PC-3 (cell line): ENCODE measurements at regions not wholly inside any gene's neighbourhood (a gene's known extent, or its start where the extent isn't known, plus 50 kb on each side); places are given as distances from the start of the nearest gene placed in this dataset.
A peak's percentile ranks its signal among the peaks of the same experiment; 100 is the strongest.

Source experiments
- ATAC-seq: fragments of 200-7000 bp; cut with Tn5 transposase; 2 replicates; pipeline ENCODE4 v1.9.1; 2020; ENCODE audit warnings: mild to moderate bottlenecking, moderate library complexity
- BruUV-seq: library from RNA; stranded (reverse); fragments of 400-500 nt; replicated peaks from 2 replicates; lab custom pipeline; 2021; lab: Mats Ljungman, UMichigan
- CTCF ChIA-PET: fragments of 300-600 bp; sonication (Branson Sonifier 250); formaldehyde crosslinking; loops from one replicate; lab custom pipeline; 2022; ENCODE audit warnings: antibody characterized with exemption; lab: Charles Lee
- POLR2A ChIA-PET: fragments of 300-600 bp; sonication (Branson Sonifier 250); formaldehyde crosslinking; loops from one replicate; lab custom pipeline; 2022; ENCODE audit warnings: antibody characterized with exemption; ENCODE audit not compliant: unreplicated experiment; lab: Charles Lee
- DNase-seq: peaks from one replicate; pipeline ENCODE4 v3.0.0-alpha.2; 2015
- H2AFZ ChIP-seq: fragments of 300-600 bp; sonication (generic); 2 replicates; pipeline ENCODE4 v1.6.0; 2016; ENCODE audit warnings: antibody characterized with exemption, low read length
- H3F3A ChIP-seq: fragments of 300-600 bp; sonication (generic); one replicate; pipeline ENCODE4 v1.6.0; 2017; ENCODE audit warnings: antibody characterized with exemption, low read length, control low read depth, mild to moderate bottlenecking; ENCODE audit not compliant: unreplicated experiment
- H3K27ac ChIP-seq: fragments of 300-600 bp; sonication (generic); 2 replicates; pipeline ENCODE4 v1.5.1; 2016; ENCODE audit warnings: mild to moderate bottlenecking, low read length
- H3K27me3 ChIP-seq: fragments of 300-600 bp; sonication (generic); 2 replicates; pipeline ENCODE4 v1.6.1; 2016; ENCODE audit warnings: low read length, mixed read lengths
- H3K36me3 ChIP-seq: fragments of 300-600 bp; sonication (generic); 2 replicates; pipeline ENCODE4 v1.6.1; 2016; ENCODE audit warnings: low read depth, mixed run types, low read length, mixed read lengths
- H3K4me1 ChIP-seq: fragments of 300-600 bp; sonication (generic); 2 replicates; pipeline ENCODE4 v1.5.1; 2016; ENCODE audit warnings: low read length; ENCODE audit not compliant: insufficient read depth
- H3K4me2 ChIP-seq: fragments of 300-600 bp; sonication (generic); 2 replicates; pipeline ENCODE4 v1.6.0; 2016; ENCODE audit warnings: low read length
- H3K4me3 ChIP-seq: fragments of 300-600 bp; sonication (generic); 2 replicates; pipeline ENCODE4 v1.5.1; 2016; ENCODE audit warnings: mild to moderate bottlenecking, low read length, mixed read lengths
- H3K79me2 ChIP-seq: fragments of 300-600 bp; sonication (generic); 2 replicates; pipeline ENCODE4 v1.6.1; 2017; ENCODE audit warnings: low read length, mixed read lengths
- H3K9ac ChIP-seq: fragments of 300-600 bp; sonication (generic); 2 replicates; pipeline ENCODE4 v1.6.0; 2016; ENCODE audit warnings: mild to moderate bottlenecking, low read length
- H3K9me2 ChIP-seq: fragments of 300-600 bp; sonication (generic); replicated peaks from 2 replicates; pipeline ENCODE4 v1.6.1; 2016; ENCODE audit warnings: mixed run types, low read length, mixed read lengths
- H3K9me3 ChIP-seq: fragments of 300-600 bp; sonication (generic); 2 replicates; pipeline ENCODE4 v1.6.1; 2016; ENCODE audit warnings: low read length, mixed read lengths
- H4K20me1 ChIP-seq: fragments of 300-600 bp; sonication (generic); 2 replicates; pipeline ENCODE4 v1.6.1; 2016; ENCODE audit warnings: low read length, mixed read lengths
- EZH2 ChIP-seq: fragments of 300-600 bp; sonication (generic); IDR thresholded peaks from one replicate; pipeline ENCODE4 v1.6.1; 2017; ENCODE audit warnings: antibody characterized with exemption, mild to moderate bottlenecking, low read length; ENCODE audit not compliant: unreplicated experiment
- EZH2phosphoT487 ChIP-seq: fragments of 300-600 bp; sonication (generic); IDR thresholded peaks from 2 replicates; pipeline ENCODE4 v1.6.1; 2018; ENCODE audit warnings: mild to moderate bottlenecking, antibody characterized with exemption, low read length, borderline replicate concordance
- intact Hi-C: fragments of 100-400 bp; cut with micrococcal nuclease; formaldehyde crosslinking; loops from 2 replicates; pipeline ENCODE4 v1.9.0; 2023
- TF ChIP-seq, protein P1 (sequence below): fragments of 300-600 bp; sonication (generic); conservative IDR thresholded peaks from 2 replicates; pipeline ENCODE4 v1.5.1; 2017; ENCODE audit warnings: antibody characterized with exemption, low read depth, mild to moderate bottlenecking, low read length

DNA sequence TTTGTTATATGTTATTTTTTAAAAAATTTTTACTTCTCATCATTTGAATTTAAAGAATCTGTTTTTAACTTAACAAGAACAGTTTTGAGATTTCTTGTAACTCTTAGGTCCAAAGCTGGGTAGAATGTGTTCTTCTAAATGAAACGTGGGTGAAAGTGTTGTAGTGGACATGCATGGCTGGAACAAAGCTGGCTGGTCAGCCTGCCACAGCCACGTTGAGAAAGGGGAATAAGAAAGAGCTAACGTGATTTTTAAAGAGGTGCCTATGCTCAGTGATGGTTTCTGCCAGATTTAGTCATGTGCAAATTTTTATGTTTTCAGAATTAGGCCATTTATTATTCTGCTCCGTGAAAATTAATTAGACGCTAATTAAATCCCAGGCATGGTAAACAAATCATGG, 203.9 kb upstream of the COL3A1 start:
- H3K4me3 ChIP-seq = no peak overlapping the region
- ChIA-PET POLR2A (no interaction called here), CTCF (no interaction called here)
- H4K20me1 ChIP-seq = no peaks in the 10 kb centered on the region
- no peak for DNase-seq
- no peaks in the 10 kb centered on the region for H3K79me2 ChIP-seq
- BruUV-seq = no TSS peak
- no peak overlapping the region for H3K27ac ChIP-seq
- H3K9me3 ChIP-seq = no peaks in the 10 kb centered on the region
- intact Hi-C loops = loop anchor here (10.0 kb wide), 1 partner anchor 175 kb away; no protein-coding TSS in a partner anchor
- no peak overlapping the region for H2AFZ ChIP-seq
- TF ChIP-seq EZH2 (no peak), EZH2phosphoT487 (no peak)
- TF ChIP-seq, protein P1, sequence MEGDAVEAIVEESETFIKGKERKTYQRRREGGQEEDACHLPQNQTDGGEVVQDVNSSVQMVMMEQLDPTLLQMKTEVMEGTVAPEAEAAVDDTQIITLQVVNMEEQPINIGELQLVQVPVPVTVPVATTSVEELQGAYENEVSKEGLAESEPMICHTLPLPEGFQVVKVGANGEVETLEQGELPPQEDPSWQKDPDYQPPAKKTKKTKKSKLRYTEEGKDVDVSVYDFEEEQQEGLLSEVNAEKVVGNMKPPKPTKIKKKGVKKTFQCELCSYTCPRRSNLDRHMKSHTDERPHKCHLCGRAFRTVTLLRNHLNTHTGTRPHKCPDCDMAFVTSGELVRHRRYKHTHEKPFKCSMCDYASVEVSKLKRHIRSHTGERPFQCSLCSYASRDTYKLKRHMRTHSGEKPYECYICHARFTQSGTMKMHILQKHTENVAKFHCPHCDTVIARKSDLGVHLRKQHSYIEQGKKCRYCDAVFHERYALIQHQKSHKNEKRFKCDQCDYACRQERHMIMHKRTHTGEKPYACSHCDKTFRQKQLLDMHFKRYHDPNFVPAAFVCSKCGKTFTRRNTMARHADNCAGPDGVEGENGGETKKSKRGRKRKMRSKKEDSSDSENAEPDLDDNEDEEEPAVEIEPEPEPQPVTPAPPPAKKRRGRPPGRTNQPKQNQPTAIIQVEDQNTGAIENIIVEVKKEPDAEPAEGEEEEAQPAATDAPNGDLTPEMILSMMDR = no peak
- no peak for ATAC-seq
- H3F3A ChIP-seq = no peaks in the 10 kb centered on the region
- H3K36me3 ChIP-seq = no peaks in the 10 kb centered on the region
- peaks cover 12% of the 10 kb centered on the region for H3K4me1 ChIP-seq
- H3K27me3 ChIP-seq = no peaks in the 10 kb centered on the region
- no peak overlapping the region for H3K9ac ChIP-seq
- no peak overlapping the region for H3K4me2 ChIP-seq
- H3K9me2 ChIP-seq = no peaks in the 10 kb centered on the region

DNA sequence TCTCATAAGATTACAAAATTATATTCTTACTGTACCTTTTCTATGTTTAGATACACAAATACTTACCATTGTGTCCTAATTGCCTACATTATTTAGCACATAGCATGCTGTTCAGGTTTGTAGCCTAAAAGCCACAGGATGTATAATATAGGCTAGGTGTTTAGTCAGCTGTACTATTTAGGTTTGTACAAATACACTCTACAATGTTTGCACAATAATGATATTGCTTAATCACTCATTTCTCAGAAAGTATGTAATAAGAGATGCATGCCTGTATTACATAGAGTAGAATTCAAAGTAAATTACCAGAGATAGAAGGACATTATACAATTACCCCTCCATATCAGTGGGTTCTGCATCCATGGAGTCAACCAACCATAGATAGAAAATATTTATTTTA, 201.1 kb upstream of the COL3A1 start:
- peaks cover 26% of the 10 kb centered on the region for H3K4me1 ChIP-seq
- CTCF ChIA-PET = no interaction called here
- H2AFZ ChIP-seq = no peak overlapping the region
- H3K9me2 ChIP-seq = no peaks in the 10 kb centered on the region
- no peaks in the 10 kb centered on the region for H3K27me3 ChIP-seq
- ATAC-seq (peak; percentile 90), DNase-seq (peak; percentile 75)
- H3K27ac ChIP-seq = no peak overlapping the region
- TF ChIP-seq EZH2 = no peak
- TF ChIP-seq, protein P1 = no peak
- TF ChIP-seq EZH2phosphoT487 = no peak
- no peaks in the 10 kb centered on the region for H3K9me3 ChIP-seq
- H3K36me3 ChIP-seq = no peaks in the 10 kb centered on the region
- H4K20me1 ChIP-seq = no peaks in the 10 kb centered on the region
- no peaks in the 10 kb centered on the region for H3F3A ChIP-seq
- H3K4me2 ChIP-seq = 0 out of 2 replicates have a peak overlapping the region, but pooled peaks have one; percentile 25
- BruUV-seq = no TSS peak
- no peak overlapping the region for H3K9ac ChIP-seq
- no peaks in the 10 kb centered on the region for H3K79me2 ChIP-seq
- no peak overlapping the region for H3K4me3 ChIP-seq
- intact Hi-C loops = loop anchor here (10.0 kb wide), 1 partner anchor 178 kb away; no protein-coding TSS in a partner anchor
- POLR2A ChIA-PET = no interaction called here

GRCh38 chr2:188776634-188777033, 197.5 kb upstream of the COL3A1 start:
- Histone ChIP-seq H3K79me2 (no peaks in the 10 kb centered on the region), H3K4me3 (no peak overlapping the region), H3K27me3 (no peaks in the 10 kb centered on the region), H3K4me2 (peak overlapping the region; percentile 10; the same call in 1 of the 2 replicates), H3K27ac (peak overlapping the region; percentile 7; the same call in 1 of the 2 replicates), H3K36me3 (no peaks in the 10 kb centered on the region), H3K9ac (no peak overlapping the region), H3F3A (no peaks in the 10 kb centered on the region), H2AFZ (no peak overlapping the region), H4K20me1 (no peaks in the 10 kb centered on the region), H3K4me1 (peaks cover 26% of the 10 kb centered on the region), H3K9me2 (no peaks in the 10 kb centered on the region), H3K9me3 (no peaks in the 10 kb centered on the region)
- BruUV-seq = no TSS peak
- TF ChIP-seq, protein P1 = no peak
- no peak for TF ChIP-seq EZH2
- DNase-seq = peak; percentile 85
- intact Hi-C loops = loop anchor here (5.0 to 10.0 kb wide), 2 partner anchors 182 to 201 kb away; no protein-coding TSS in a partner anchor
- peak; percentile 74 for ATAC-seq
- POLR2A ChIA-PET = no interaction called here
- CTCF ChIA-PET = no interaction called here
